Natural killer cell (primary cell): ENCODE measurements at regions not wholly inside any gene's neighbourhood (a gene's known extent, or its start where the extent isn't known, plus 50 kb on each side); places are given as distances from the start of the nearest gene placed in this dataset.
"Not testable (repeated sequence)": the region's sequence is repeated elsewhere in the genome, so short reads cannot be mapped to it uniquely, and the experiment has no call there.

Source experiments
- ATAC-seq, 3 donors: fragments of 150-1000 bp in 2 of 3; fragments of 200-7000 bp in 1 of 3; cut with Tn5 transposase; 1 replicate in 1 of 3; 2 replicates in 2 of 3; pipeline ENCODE4 v1.10.0; 2021; ENCODE audit warnings: mild to moderate bottlenecking in 2 of 3, moderate library complexity in 2 of 3
- DNase-seq, 2 donors: peaks; one replicate each; pipeline versions ENCODE4 v3.0.0 to v3.0.0-alpha.2; 2013 to 2021; ENCODE audit warnings: mixed read lengths in 1 of 2
- H3K27ac ChIP-seq: one replicate; pipeline ENCODE4 v1.5.1; 2013; ENCODE audit warnings: mild to moderate bottlenecking, low read length
- H3K27me3 ChIP-seq: one replicate; pipeline ENCODE4 v1.6.1; 2013; ENCODE audit warnings: low read length; ENCODE audit not compliant: control insufficient read depth, insufficient read depth
- H3K36me3 ChIP-seq: one replicate; pipeline ENCODE4 v1.6.1; 2013; ENCODE audit warnings: low read length; ENCODE audit not compliant: control insufficient read depth, insufficient read depth
- H3K4me1 ChIP-seq: one replicate; pipeline ENCODE4 v1.6.1; 2013; ENCODE audit warnings: low read length; ENCODE audit not compliant: control insufficient read depth, insufficient read depth
- H3K4me3 ChIP-seq: one replicate; pipeline ENCODE4 v1.5.1; 2013; ENCODE audit warnings: low read length
- H3K9me3 ChIP-seq: one replicate; pipeline ENCODE4 v1.6.1; 2013; ENCODE audit warnings: low read length; ENCODE audit not compliant: control insufficient read depth, insufficient read depth
- H3K27ac Mint-ChIP-seq, 2 donors: one replicate each; pipeline ENCODE4 v1.8.0; 2022; ENCODE audit warnings: mild to moderate bottlenecking in 2 of 2, mixed read lengths in 2 of 2, moderate library complexity in 1 of 2
- H3K27me3 Mint-ChIP-seq, 2 donors: one replicate each; pipeline ENCODE4 v1.8.0; 2022; ENCODE audit warnings: low read depth in 2 of 2, mixed read lengths in 2 of 2
- H3K36me3 Mint-ChIP-seq: one replicate; pipeline ENCODE4 v1.8.0; 2022; ENCODE audit warnings: mixed read lengths
- H3K4me1 Mint-ChIP-seq, 2 donors: one replicate each; pipeline ENCODE4 v1.8.0; 2022; ENCODE audit warnings: mixed read lengths in 2 of 2
- H3K4me3 Mint-ChIP-seq: one replicate; pipeline ENCODE4 v1.8.0; 2022; ENCODE audit warnings: mild to moderate bottlenecking, moderate library complexity, mixed read lengths
- H3K9me3 Mint-ChIP-seq, 2 donors: one replicate each; pipeline ENCODE4 v1.8.0; 2022; ENCODE audit warnings: mixed read lengths in 2 of 2
- WGBS: methylation state at CpG from one replicate; pipeline ENCODE4 v1.1.7; 2013; ENCODE audit warnings: missing lambda C conversion rate; ENCODE audit not compliant: insufficient coverage; 5-methylcytosine and 5-hydroxymethylcytosine counted together
- intact Hi-C: fragments of 100-400 bp; cut with micrococcal nuclease; formaldehyde crosslinking; loops from one replicate; pipeline ENCODE4 v1.14.2; 2022
- TF ChIP-seq, protein P1 (sequence below): fragments of 200-600 bp; IDR thresholded peaks from one replicate; pipeline ENCODE4 v1.8.0; 2022; ENCODE audit warnings: antibody characterized with exemption

DNA sequence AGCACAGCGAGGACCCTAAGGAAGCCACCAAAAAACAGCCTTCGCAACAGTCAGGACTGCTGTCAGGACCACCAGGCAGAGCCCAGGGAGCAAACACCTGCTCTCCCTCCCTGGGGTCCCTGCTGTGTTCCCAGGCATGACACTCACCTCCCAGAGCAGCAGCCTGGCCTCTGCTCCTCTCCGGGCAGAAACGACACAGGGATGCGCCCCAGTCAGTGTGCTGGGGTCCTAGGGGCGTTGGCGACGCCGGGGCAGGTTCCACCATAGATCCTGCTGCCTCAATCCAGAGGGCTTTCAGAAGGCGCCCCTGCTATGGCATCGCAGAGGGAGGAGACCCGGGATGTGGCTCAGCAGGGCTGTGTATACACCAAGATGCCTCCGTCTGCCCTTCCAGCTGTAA, 169.7 kb upstream of the FOXD4L5 start:
- intact Hi-C loops, DNase-seq, H3K36me3 ChIP-seq, H3K4me1 ChIP-seq, H3K4me3 ChIP-seq, H3K4me1 Mint-ChIP-seq, H3K27ac ChIP-seq, ATAC-seq, H3K27me3 Mint-ChIP-seq, H3K4me3 Mint-ChIP-seq, H3K27ac Mint-ChIP-seq, H3K27me3 ChIP-seq, H3K36me3 Mint-ChIP-seq: not testable (repeated sequence)
- H3K9me3 Mint-ChIP-seq, result peaks cover 15 to 20% of the 10 kb centered on the region in 2 donors
- 79% methylated on average over 13 of the region's 13 CpGs for WGBS
- peaks cover 25% of the 10 kb centered on the region for H3K9me3 ChIP-seq

DNA sequence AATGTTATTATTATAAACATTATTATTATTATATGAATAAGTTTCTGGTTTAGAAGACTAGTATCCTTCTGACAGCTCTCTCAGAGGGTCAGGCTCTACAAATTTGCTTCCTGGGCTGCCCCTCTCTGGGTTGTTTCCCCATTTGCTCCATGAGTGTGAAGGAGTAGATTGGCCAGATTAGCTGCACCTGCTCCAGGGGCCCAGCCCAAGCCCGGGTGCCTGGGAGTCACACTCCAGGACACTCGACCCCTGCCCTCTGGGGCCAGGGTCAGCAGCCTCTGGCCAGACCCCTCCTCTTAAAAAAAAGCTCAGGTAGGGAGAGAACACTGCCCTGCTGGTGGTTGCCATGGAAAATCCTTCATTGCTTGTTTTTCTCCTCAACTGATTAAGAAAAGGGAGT, 169.0 kb upstream of the FOXD4L5 start:
- H3K9me3 Mint-ChIP-seq, result peaks cover 16 to 20% of the 10 kb centered on the region in 2 donors
- H3K27ac Mint-ChIP-seq, H3K27me3 Mint-ChIP-seq, ATAC-seq, H3K4me3 Mint-ChIP-seq, H3K4me1 Mint-ChIP-seq, H3K36me3 ChIP-seq, H3K4me3 ChIP-seq, intact Hi-C loops, H3K4me1 ChIP-seq, DNase-seq, H3K27me3 ChIP-seq, H3K36me3 Mint-ChIP-seq, H3K27ac ChIP-seq: not testable (repeated sequence)
- H3K9me3 ChIP-seq, result peaks cover 21% of the 10 kb centered on the region
- WGBS, result 60% methylated on average over 2 of the region's 2 CpGs

DNA sequence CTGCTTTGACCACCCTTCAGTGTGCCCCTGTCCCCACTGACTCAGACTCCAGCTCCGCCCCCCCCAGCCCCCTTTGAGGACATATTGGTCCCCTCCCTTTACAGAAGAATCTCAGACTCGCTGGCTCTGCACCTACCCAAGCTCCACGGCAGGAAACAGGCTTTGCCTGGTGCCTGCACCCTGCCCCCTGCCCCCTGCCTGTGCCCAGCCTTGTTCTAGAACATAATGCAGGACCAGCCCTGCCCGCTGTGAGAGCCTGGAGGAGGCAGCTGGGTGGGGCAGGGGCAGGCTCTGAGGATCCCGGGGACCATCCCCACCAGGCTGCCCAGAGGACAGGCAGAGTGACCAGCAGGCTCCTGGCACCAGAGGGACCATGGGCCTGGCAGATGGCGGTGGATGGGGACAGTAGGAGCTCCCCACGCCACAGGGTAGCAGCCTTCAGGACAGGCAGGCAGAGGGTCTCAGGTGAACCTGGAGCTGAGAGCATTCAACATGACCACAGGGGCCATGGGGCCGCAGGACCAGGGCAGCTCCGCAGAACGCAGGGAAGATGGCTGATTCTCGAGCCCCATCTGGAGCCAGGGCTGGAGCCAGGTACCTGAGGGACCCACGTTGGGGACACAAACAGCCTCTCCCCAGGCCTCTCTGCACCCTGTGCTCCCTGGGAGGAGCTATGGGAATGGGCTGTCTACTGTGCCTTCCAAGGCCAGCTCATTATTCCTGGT, 165.0 kb upstream of the FOXD4L5 start:
- DNase-seq, intact Hi-C loops, H3K27ac Mint-ChIP-seq, H3K36me3 ChIP-seq, H3K4me3 ChIP-seq, H3K36me3 Mint-ChIP-seq, ATAC-seq, H3K4me3 Mint-ChIP-seq, H3K27me3 ChIP-seq, H3K9me3 ChIP-seq, H3K27ac ChIP-seq, H3K4me1 Mint-ChIP-seq, H3K4me1 ChIP-seq, H3K27me3 Mint-ChIP-seq: not testable (repeated sequence)
- 77% methylated on average over 12 of the region's 12 CpGs for WGBS
- peaks cover 23 to 28% of the 10 kb centered on the region in 2 donors for H3K9me3 Mint-ChIP-seq

DNA sequence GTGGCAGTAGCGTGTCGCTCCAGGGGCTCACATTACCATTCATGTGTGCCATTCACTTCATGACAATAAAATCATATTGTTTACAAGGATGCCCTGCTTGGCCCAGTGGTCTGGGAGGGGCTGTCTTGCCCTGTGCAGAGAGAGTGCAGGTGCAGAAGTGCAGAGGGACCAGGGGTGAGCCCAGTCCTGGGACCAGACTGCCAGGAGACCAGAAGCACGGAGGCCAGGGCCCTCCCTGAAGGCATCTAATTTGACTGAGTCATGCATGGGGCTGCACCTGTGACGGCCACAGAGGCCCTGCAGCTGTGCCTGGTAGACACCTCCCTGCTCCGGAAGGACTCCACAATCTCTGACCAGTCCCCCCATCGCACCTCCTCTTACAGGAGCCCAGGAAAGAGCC, 164.4 kb upstream of the FOXD4L5 start:
- Mint-ChIP-seq H3K4me1 (no peaks in the 10 kb centered on the region), H3K27me3 (no peaks in the 10 kb centered on the region), H3K27ac (no peak overlapping the region), H3K9me3 (peaks cover 23 to 28% of the 10 kb centered on the region in 2 donors), H3K36me3 (peaks cover 7% of the 10 kb centered on the region), H3K4me3 (no peak overlapping the region)
- intact Hi-C loops, result no loop called here
- no peak for ATAC-seq
- H3K36me3 ChIP-seq, result no peaks in the 10 kb centered on the region
- no peak overlapping the region for H3K4me3 ChIP-seq
- peaks cover 11% of the 10 kb centered on the region for H3K9me3 ChIP-seq
- H3K4me1 ChIP-seq, result no peaks in the 10 kb centered on the region
- TF ChIP-seq, protein P1, sequence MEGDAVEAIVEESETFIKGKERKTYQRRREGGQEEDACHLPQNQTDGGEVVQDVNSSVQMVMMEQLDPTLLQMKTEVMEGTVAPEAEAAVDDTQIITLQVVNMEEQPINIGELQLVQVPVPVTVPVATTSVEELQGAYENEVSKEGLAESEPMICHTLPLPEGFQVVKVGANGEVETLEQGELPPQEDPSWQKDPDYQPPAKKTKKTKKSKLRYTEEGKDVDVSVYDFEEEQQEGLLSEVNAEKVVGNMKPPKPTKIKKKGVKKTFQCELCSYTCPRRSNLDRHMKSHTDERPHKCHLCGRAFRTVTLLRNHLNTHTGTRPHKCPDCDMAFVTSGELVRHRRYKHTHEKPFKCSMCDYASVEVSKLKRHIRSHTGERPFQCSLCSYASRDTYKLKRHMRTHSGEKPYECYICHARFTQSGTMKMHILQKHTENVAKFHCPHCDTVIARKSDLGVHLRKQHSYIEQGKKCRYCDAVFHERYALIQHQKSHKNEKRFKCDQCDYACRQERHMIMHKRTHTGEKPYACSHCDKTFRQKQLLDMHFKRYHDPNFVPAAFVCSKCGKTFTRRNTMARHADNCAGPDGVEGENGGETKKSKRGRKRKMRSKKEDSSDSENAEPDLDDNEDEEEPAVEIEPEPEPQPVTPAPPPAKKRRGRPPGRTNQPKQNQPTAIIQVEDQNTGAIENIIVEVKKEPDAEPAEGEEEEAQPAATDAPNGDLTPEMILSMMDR, result no peak
- DNase-seq, result no peak
- H3K27ac ChIP-seq, result no peak overlapping the region
- H3K27me3 ChIP-seq, result no peaks in the 10 kb centered on the region
- 81% methylated on average over 6 of the region's 6 CpGs for WGBS

DNA sequence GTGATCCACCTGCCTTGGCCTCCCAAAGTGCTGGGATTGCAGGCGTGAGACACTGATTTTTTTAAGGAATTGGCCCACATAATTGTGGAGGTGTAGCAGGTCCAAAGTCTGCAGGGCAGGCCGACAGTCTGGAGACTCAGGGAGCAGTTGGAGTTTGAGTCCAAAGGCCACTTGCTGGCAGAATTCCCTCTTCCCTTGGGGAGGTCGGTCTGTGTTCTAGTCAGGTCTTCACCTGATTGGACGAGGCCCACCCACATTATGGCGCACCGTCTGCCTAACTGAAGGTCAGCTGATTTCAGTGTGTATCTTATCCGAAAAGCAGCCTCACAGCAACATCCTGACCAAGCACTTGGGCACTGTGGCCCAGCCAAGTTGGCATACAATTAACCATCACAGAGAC, 162.1 kb upstream of the FOXD4L5 start:
- ATAC-seq, H3K27ac Mint-ChIP-seq, H3K36me3 ChIP-seq, H3K4me3 Mint-ChIP-seq, DNase-seq, H3K27ac ChIP-seq, H3K36me3 Mint-ChIP-seq, H3K4me1 ChIP-seq, H3K4me3 ChIP-seq, H3K4me1 Mint-ChIP-seq, H3K27me3 Mint-ChIP-seq, intact Hi-C loops, H3K27me3 ChIP-seq: not testable (repeated sequence)
- peaks cover 19 to 20% of the 10 kb centered on the region in 2 donors for H3K9me3 Mint-ChIP-seq
- WGBS, result 65% methylated on average over 6 of the region's 7 CpGs
- H3K9me3 ChIP-seq, result peaks cover 13% of the 10 kb centered on the region

DNA sequence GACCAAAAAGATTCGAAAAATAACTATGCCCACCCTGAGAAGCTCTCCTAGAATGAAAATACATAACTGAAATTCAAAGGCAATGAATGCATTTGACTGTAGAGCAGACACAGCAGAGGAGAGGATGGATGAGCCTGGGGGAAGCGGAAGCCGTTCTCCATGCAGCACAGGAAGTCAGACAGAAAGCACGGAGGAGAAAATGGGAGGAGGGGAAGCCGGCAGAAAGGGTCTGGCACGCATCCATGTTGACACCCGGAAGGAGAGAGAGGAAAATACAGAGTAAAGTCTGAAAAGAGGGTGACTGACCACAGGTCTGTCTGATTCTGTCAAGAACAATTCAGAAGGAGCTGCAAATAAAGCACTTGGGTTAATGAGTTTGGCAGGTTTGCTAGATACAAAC, 161.0 kb upstream of the FOXD4L5 start:
- H3K36me3 ChIP-seq, H3K4me3 Mint-ChIP-seq, H3K4me1 ChIP-seq, H3K36me3 Mint-ChIP-seq, H3K27me3 ChIP-seq, DNase-seq, H3K27ac Mint-ChIP-seq, ATAC-seq, H3K27me3 Mint-ChIP-seq, H3K27ac ChIP-seq, intact Hi-C loops, H3K4me1 Mint-ChIP-seq, H3K4me3 ChIP-seq: not testable (repeated sequence)
- peaks cover 13 to 14% of the 10 kb centered on the region in 2 donors for H3K9me3 Mint-ChIP-seq
- 87% methylated on average over 7 of the region's 7 CpGs for whole genome bisulfite sequencing
- H3K9me3 ChIP-seq, result peaks cover 15% of the 10 kb centered on the region
